SW 1271 (cell line): ENCODE measurements at regions not wholly inside any gene's neighbourhood (a gene's known extent, or its start where the extent isn't known, plus 50 kb on each side); places are given as distances from the start of the nearest gene placed in this dataset.

ENCODE experiments used
- DNase-seq, 2 experiments: peaks; one replicate each; lab custom pipeline; 2025; lab: John Stamatoyannopoulos, UW

DNA sequence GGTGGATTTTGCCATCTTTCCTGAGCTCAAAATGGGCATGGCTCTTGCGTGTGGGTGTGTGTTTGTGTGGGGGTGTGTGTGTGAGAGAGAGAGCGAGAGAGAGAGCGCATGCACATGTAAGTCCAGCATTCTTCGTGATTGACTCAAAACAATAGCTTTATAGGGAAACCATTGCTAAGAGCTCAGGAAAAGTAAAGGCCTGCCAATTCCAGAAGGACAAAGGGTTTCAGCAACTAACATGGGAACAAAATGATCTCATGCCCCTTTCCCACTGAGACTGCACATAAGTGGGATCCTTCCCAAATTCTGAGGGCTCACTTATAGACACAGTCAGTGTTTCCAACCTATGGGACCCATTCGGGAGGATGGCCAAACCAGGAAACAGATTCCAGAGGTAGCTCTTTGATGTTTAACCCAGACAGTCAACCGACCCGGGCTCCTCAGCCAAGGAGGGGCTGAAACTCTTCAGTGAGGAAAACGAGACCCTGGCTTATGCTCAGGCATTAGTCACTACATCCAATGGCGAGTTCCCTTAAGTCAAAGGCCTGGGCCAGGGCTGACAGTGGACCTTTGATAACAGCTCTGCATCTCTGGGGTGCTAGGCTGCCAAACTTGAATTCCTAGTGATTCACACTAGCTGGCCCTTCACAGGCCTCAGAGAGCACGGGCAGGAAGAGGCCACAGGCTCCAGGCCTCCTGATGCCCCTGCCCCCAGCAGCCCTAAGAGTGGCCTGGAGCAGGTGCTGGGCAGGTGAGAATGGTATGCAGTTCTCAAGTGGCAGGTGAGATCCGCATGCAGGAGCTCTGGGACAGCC, 305.0 kb upstream of the C2CD4B start:
- no peak for DNase-seq

DNA sequence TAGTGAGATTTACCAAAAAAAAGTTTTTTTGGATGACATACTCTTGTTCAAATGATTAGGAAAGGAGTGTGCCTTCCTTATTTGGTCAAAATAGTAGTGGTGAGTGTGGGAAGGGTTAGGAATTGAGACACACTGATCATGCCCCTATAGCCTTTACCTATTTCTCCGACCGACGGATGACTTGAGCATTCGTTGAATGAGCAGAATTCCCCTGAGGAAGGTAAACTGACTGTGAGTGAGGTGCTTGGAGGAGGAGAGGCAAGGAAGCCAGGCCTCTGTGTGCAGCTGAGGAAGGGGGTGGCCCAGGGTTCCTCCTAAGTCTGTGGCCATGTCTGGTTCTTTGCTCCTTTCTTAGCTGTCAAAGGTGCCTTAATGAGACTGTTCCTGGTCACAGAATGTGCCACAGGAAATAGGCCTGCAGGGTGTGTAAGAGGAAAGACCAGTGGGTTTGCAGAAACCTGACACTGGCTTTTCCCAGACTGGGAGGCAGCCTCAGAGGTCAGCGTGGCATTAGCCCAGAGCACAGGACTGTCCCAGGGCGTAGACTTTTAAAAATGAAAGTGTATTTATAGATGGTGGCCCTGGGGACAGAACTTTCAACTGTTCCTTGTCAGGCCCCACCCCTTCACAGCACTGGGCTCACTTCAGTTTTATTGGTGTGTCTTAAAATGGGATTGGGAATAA, 307.7 kb upstream of the C2CD4B start:
- DNase-seq: no peak

DNA sequence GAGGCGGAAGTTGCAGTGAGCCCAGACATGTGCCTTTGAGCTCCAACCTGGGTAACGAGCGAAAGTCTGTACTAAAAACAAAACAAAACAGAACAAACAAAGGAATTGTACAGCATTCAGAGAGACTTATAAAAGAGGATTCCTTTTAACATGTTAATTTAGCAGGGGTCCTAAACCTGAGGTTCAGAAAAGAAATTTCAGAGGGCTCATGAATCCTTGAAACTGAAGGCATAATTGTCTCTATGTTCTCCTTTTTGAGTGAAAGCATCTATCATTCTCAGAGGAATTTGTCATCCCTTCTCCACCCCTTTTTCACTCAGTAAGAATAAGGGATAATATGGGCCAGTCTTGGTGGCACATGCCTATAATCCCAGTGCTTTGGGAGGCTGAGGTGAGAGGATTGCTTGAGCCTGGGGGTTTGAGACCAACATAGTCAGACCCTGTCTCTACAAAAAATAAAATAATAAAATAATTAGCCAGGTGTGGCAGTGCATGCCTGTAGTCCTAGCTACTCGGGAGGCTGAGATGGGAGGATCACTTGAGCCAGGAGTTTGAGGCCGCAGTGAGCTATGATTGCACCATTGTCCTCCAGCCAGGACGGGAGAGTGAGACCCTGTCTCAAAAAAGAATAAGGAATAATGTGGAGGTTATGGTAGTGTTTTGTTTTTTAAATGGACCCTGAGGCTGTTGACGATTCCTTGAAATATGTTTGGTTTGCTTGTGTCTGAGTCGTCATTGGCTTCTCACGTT, 309.1 kb upstream of the C2CD4B start:
- no peak for DNase-seq

DNA sequence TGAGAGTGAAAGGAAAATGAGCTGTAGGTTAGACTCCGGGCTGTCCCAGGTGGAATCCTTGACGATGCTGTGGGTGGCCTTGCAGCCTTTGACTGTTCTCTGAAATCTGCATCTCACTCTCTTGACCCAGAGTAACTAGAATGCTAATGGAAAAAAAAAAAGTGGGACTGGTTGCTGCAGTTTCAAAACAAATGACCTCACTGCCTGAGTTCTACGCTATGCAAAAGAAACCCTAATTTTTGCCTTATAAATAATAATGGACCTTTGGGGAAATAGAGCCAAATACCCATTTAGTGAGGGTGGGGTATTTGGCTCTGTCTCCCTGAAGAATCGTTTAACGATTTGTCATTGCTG, 309.7 kb upstream of the C2CD4B start:
- no peak for DNase-seq

DNA sequence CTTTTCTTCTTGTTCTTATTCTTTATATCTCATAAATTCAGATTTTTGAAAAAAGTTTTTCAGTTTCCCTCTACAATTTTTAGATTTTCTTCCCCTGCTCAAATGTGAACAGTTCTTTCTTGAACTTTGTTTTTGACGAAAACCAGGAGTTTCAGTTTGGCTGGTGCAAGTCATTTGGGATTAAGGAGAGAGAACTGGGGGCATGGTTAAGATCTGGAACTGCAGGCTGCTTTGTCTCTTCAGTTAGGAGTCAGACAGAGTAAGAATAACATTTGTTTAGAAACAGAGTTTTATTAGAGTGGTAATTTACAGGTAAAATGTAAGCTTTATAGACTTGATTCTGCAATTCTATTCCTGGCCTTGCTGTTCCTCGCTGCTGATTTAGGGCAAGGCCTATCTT, 310.5 kb upstream of the C2CD4B start:
- DNase-seq: no peak

DNA sequence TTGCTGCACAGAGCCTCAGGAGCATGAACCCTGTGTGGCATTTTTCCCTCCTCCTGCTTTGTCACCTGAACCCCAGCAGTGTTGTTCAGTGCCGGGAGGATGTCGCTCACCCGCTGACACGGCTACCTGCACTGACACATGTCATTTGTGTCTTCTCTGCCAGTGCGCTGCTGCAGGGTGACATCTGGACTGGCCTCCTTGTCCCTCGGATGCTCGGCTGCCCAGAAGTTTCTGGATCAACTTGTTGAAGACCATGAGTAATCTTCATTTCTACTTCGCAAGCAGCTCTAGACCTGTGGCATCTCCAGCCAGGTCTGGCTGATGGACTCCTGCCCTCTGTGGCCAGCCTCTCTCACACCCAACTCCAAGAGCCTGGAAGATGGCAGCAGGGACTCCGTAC, 311.1 kb upstream of the C2CD4B start:
- no peak for DNase-seq

DNA sequence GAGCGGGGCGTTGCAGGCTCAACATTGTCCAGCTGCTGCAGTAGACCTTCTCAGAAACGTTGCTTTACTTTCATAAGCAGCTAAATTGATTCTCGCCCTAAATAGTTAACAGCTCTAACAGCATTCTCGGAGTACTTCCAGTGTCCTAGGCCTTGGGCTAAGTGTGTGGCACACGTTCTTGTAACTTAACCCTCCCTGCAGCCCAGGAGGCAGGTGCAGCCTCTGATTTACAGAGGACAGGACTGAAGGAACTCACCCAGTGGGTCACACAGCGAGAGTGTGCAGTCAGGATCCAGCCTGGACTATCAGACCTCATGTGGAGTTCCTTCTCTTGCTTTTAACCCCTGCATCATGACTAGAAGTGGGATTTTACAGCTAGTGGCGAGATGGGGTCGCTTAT, 312.8 kb upstream of the C2CD4B start:
- DNase-seq: no peak

DNA sequence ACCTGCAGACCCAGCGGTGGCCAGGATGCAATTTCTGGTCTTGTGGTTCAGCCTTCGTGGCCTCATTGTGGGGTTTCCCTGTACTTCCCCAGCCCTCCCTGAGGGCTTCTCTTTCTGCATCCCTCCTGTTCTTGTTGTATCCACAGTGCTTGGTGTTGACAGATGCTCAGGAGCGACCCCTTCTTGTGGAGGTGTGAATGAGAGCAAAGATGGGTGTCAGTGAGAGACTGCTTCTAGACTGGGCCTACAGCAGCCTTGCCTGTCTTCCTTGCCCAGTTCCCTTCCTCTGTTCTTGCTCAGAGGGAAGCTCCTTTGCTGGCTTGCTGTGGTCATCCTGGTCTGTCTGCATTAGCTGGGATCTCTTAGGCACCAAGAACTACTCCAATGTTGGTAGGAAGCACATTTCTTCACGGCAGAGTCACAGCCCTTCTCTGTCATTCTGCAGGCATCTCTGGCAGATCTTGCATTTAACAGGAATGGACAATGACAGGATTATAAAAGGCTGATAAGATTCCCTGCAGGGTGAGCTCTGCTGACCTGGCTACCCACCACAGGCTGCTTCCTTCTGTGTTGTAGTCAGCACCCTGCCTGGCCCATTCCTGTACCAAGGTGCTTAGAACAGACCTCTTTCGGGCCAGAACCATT, 317.8 kb upstream of the C2CD4B start:
- DNase-seq: peak; percentile 32 to 45

DNA sequence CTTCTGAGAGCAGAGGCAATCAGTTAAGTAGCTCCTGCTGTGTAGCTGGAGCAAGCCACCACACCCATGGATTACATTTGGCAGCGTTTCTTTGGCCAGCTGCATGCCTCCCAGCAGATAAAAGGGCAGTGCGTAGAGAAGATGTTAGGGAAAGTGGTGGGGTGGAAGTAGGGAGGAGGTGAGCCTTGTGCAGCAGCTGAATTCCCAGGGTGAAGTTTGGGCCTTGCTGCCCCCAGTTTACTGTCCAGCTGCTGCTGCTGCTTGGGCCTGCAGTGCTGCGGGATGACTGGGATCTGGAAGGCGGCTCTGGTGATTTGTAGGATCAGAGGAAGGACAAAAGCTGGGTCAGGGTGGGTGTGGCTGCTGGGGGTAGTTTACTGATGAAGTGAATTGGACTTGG, 318.7 kb upstream of the C2CD4B start:
- no peak for DNase-seq

DNA sequence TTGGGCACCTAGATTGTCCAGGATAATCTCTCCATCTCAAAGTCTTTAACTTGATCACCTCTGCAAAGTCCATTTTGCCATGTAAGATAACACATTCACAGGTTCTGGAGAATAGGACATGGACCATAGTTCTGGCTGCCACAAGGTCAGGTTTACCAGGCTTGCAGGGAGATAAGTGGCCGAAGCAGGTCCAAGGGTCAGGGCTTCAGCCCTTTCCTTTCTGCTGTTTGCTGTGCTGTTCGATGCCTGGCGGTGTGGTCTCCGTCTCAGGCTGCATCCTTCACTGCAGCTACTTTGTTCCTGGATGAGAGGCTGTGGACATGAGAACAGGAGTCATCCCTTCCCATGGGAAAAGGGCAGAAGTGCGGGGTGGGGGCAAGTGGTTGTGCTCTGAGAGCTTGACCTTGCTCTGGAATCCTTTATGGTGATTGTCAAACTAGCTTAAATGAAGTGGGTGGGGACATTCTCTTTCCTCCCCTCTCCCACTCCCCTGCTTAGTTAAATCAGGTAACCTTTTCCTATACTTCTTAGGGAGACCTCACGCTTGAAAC, 320.2 kb upstream of the C2CD4B start:
- no peak for DNase-seq

DNA sequence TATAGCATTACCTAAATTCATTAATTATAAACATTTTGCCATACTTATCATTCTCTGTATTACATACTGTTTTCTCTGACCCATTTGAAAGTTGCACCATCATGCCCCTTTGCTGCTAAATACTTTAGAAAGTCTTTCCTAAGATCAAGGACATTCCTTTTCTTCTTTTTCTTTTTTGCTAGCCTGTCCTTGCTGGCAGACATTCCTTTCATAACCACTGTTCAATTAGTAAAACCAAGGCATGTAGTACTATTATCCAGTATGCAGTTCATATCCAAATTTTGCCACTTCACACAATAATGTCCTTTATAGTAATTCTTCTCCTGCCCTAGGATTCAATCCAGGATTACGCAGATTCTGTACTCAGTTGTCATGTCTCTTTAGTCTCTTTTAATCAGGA, 321.0 kb upstream of the C2CD4B start:
- no peak for DNase-seq

DNA sequence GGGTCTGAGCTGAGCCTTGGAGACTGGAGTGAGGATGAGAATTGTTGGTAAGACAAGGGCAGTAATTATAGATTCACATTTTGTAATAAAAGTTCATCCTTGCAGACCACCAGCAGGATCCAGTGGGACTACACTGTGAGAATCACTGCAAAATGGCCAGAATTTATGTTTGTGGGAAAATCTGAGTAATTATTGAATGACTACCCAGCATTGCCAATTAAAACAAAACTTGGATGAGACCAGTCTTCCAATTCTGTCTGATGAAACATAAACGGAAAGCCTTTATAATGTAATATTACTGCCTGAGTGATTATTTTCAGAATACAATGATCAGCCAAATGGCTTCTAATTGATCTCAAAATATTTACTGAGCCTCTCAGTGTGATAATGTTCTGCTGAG, 323.3 kb upstream of the C2CD4B start:
- no peak for DNase-seq

DNA sequence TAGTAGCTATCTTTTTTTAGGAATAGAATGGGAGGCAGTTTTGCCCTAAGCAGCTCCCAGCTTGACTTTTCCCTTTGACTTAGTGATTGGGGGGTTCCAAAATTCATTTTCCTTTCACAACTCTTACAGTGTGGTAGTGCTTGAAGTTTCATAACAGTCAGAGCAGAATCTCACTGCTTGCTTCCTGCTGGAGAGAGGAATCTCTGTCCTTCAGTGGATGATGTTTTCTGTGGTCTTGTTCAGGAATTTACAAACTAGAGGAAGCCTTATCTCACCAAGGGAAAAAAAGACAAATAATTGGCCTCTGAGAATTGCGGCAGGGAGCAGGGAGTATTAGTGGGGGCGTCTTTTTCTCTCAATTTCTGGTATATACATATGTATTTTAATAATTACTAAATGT, 326.6 kb upstream of the C2CD4B start:
- DNase-seq: no peak

DNA sequence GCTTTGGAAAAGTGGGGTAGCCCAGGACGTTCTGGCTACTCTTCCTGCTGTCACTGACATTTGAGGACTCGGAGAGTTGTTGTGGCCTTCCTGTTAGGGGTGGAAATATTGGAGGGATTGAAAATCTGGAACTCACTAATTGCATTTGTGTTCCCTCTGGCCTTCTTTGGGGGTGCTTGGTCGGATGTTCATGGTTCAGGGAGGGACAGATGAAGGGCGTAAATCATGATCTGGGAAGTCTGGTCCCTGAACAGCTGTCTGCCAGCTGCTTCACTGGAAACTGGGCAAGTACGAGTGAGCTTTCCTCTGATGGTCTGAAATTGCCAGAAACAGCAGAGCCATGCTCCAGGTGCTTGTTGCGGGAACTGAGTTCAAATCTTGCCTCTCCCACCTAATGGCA, 327.8 kb upstream of the C2CD4B start:
- DNase-seq: no peak

DNA sequence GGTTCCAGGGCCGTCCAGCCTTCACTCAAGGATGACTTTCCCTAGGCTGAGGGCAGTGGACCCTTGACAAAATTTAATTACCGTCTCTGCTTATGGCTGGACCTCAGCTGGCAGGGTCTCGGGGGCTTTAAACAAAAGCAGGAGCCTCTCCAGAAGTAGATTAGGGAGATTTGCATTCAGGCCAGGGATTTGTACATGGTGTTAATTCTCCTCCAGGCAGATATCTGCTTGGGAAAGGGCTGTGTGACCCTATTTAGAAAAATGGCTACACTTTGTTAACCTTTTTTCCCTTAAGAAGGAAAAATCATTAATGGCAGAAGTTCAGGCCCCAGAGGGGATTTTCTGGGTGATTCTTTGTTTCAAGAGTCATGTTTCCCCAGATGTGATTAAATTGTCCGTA, 329.1 kb upstream of the C2CD4B start:
- no peak for DNase-seq

DNA sequence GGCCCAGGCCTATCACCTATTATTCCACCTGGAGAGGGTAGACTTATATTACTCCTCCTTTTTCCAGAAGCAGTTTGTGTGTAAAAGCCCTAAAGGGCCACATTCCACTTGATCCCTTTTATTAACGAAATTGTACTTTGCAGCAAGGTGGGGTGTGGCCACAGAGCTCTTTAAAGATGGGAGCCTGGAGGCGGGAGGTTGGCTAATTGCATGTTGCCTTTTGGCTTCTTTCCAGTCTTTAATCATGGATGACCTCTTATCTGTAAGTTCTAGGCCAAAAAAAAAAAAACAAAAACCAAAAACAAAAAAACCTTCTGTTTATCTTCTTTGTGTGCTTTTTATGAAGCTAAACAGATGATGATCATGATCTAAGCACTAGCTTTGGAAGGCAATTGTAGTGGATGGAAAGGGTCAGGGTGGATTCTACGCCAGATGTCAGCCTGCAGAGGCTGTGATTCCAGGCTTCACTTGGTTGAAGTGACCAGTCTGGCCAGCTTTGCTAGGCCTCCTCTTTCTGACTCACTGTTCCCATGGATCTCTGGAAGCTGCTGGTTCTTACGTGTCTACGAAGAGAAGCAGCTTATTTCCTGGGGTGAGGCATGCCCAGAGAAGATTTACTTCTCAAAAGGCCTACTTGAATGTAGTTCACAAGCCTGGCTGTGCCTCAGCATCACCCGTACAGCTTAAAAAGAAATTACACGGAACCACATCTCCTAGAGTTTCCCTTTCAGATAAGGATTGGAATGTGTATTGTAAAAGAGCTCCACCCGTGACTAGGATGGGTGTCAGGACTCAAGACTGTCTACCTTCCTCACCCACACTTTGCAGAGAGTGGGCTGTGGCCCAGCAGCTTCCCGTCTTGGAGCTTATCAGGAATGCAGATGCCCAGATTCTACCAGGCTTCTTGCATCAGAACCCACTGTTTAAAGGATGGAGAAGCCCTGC, 330.9 kb upstream of the C2CD4B start:
- no peak for DNase-seq

DNA sequence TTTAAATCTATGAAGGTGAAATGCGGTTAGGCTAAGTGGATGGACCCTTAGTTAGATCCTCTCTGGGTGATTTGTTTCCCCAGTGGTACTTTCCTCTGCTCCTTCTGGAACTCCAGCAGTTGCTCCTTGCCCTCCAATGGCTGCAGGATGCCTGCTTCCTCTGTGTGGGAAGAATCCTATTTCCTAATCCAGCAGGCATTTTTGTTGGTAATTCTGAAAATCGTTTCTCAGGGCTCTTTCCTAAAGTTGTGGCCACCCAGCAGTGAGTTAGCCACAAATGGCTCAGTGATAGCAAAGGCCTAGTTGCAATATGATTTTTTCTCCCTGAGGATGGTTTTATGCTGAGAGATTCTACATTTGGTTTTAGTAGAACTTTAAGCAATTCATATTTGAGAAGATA, 332.3 kb upstream of the C2CD4B start:
- no peak for DNase-seq

DNA sequence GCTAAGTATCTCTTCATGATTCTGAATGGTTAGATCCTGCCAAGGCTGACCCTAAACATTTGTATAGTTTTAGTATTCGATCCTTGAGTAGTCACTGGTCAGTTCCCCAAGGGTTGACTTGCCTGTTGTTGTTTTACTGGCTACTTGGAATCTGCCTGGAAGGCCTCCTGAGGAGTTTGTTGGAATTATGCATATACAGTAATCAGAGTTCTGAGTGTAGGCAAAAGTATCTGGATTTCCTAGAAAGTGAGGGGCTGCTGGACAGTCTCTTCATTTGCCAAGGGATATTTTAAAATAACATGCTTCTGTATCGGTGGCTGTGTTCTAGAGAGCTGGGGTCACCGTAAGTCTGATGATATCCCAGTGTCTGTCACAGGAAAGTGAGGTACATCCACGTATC, 333.2 kb upstream of the C2CD4B start:
- DNase-seq: no peak

DNA sequence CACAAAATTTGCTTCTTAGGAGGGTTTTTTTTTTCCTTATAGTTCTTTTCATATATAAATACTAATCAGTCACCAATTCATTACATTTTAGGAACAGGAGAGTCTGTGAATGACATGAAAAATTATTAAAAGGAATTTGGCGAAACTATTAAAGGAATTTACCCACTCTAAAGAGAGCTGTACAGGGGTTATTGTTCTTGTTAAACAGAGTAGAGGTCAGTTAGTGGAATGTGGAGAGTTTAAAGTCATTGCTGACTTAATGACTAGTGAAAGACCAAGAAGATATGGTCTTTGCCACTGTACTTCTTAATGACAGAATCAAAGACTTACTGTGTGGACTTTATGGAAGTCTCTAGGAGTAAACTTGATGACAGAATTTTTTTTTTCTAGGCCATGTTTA, 333.6 kb upstream of the C2CD4B start:
- no peak for DNase-seq

DNA sequence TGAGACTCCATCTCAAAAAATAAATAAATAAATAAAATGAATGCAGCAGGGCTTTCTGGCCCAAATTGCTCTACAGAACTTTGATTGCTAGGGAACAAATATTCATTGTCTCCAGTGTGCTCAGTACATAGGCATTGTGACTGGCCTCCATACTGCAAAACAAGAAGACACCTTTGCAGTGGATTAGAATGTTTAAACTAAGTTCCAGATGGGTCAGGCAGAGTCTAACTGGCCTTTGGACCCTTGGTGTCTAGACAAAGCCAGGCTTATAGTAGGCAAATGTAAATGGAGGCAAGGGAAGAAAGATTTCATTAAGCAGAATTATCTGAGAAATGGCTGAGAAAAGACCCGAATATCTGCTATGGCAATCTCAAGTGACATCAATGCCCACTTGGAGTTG, 335.2 kb upstream of the C2CD4B start:
- no peak for DNase-seq

DNA sequence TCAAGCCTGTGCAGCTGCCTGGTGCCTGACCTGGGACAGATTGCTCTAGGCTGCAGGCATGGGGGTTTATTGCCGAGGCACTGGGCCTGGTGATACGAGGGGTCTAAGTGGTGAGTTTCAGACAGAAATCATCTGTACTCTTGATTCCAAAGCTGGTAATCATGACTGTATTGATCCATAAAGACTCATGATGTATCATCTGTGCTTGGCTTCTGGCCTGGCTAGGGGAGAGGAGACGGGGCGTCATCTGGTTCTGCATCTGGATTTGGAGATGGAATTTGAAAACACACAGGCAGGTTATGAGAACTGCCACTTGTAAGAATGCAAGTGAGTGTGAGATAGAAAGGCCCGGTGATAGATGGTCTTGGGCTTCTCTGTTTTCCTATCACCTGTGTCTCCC, 337.4 kb upstream of the C2CD4B start:
- DNase-seq: no peak
